Activated T-cell treated with anti-CD3 and anti-CD28 coated beads for 4 hours (primary cell): ENCODE measurements at regions not wholly inside any gene's neighbourhood (a gene's known extent, or its start where the extent isn't known, plus 50 kb on each side); places are given as distances from the start of the nearest gene placed in this dataset.

Experiments
- DNase-seq: peaks from one replicate; pipeline ENCODE4 v3.0.0-alpha.2; 2020

GRCh38 chr6:151702851-151703658 lies 104.4 kb upstream of the ESR1 start:
- DNase-seq = no peak

GRCh38 chr6:151704383-151704782 lies 103.1 kb upstream of the ESR1 start:
- DNase-seq = no peak

GRCh38 chr6:151705993-151706733 lies 101.3 kb upstream of the ESR1 start:
- DNase-seq = no peak

GRCh38 chr6:151709329-151709728 lies 98.2 kb upstream of the ESR1 start:
- no peak for DNase-seq

GRCh38 chr6:151716526-151716932 lies 91.0 kb upstream of the ESR1 start:
- DNase-seq = no peak

- no peak for DNase-seq
Observed at GRCh38 chr6:151719070-151719469, 88.4 kb upstream of the ESR1 start.

GRCh38 chr6:151721146-151721545 lies 86.3 kb upstream of the ESR1 start:
- DNase-seq = no peak

GRCh38 chr6:151721671-151722070 lies 85.8 kb upstream of the ESR1 start:
- DNase-seq = no peak

GRCh38 chr6:151722342-151722741 lies 85.1 kb upstream of the ESR1 start:
- DNase-seq = no peak

GRCh38 chr6:151723152-151723551 lies 84.3 kb upstream of the ESR1 start:
- DNase-seq = peak; percentile 15

GRCh38 chr6:151729829-151730495 lies 77.5 kb upstream of the ESR1 start:
- DNase-seq = no peak

- DNase-seq = no peak
Observed at GRCh38 chr6:151730496-151730870, 77.0 kb upstream of the ESR1 start.

GRCh38 chr6:151731313-151731712 lies 76.2 kb upstream of the ESR1 start:
- DNase-seq = no peak

GRCh38 chr6:151733680-151734320 lies 73.7 kb upstream of the ESR1 start:
- DNase-seq = no peak

GRCh38 chr6:151738267-151738666 lies 69.2 kb upstream of the ESR1 start:
- no peak for DNase-seq

- DNase-seq = no peak
Observed at GRCh38 chr6:151738960-151739359, 68.5 kb upstream of the ESR1 start.

- no peak for DNase-seq
Observed at GRCh38 chr6:151740820-151741219, 66.7 kb upstream of the ESR1 start.

GRCh38 chr6:151747896-151748295 lies 59.6 kb upstream of the ESR1 start:
- DNase-seq = no peak

- no peak for DNase-seq
Observed at GRCh38 chr6:151749341-151749740, 58.1 kb upstream of the ESR1 start.

GRCh38 chr6:151753581-151753980 lies 53.9 kb upstream of the ESR1 start:
- DNase-seq = no peak

- no peak for DNase-seq
Observed at GRCh38 chr6:151757506-151757955, 50.0 kb upstream of the ESR1 start.
